Astrocyte of the cerebellum (primary cell): ENCODE measurements at regions not wholly inside any gene's neighbourhood (a gene's known extent, or its start where the extent isn't known, plus 50 kb on each side); places are given as distances from the start of the nearest gene placed in this dataset.
"Not testable (repeated sequence)": the region's sequence is repeated elsewhere in the genome, so short reads cannot be mapped to it uniquely, and the experiment has no call there.

Experiments
- DNase-seq: peaks from one replicate; pipeline ENCODE4 v3.0.0-alpha.2; 2011; ENCODE audit warnings: low read depth
- H3K4me3 ChIP-seq: 2 replicates; pipeline ENCODE4 v1.5.1; 2011; ENCODE audit warnings: mild to moderate bottlenecking, low read depth, low read length, moderate library complexity
- CTCF ChIP-seq: IDR thresholded peaks from 2 replicates; pipeline ENCODE4 v1.5.1; 2012; ENCODE audit warnings: low read length, low read depth, moderate library complexity, mild to moderate bottlenecking; ENCODE audit errors: missing control alignments
- in situ Hi-C: cut with HindIII; loops from 2 replicates; pipeline ENCODE4 v1.10.0; 2017; ENCODE audit warnings: low sequenced_read_pairs

GRCh38 chr10:62482581-62482980 is 108.4 kb downstream of the ZNF365 start:
- H3K4me3 ChIP-seq = no peak overlapping the region
- TF ChIP-seq CTCF = no peak
- in situ Hi-C loops = no loop called here
- no peak for DNase-seq

GRCh38 chr10:62491597-62491996 is 117.4 kb downstream of the ZNF365 start:
- TF ChIP-seq CTCF = no peak
- in situ Hi-C loops = no loop called here
- no peak overlapping the region for H3K4me3 ChIP-seq
- DNase-seq = no peak

GRCh38 chr10:62492012-62492869 is 118.1 kb downstream of the ZNF365 start:
- TF ChIP-seq CTCF = peak; percentile 65
- peak; percentile 13 for DNase-seq
- H3K4me3 ChIP-seq = no peak overlapping the region
- in situ Hi-C loops = no loop called here

- in situ Hi-C loops = no loop called here
- no peak for DNase-seq
- no peak for TF ChIP-seq CTCF
- H3K4me3 ChIP-seq = no peak overlapping the region
Measured at GRCh38 chr10:62492870-62493180, 118.7 kb downstream of the ZNF365 start.

- TF ChIP-seq CTCF = no peak
- no peak for DNase-seq
- in situ Hi-C loops = no loop called here
- H3K4me3 ChIP-seq = no peak overlapping the region
Measured at GRCh38 chr10:62496925-62497324, 122.8 kb downstream of the ZNF365 start.

- in situ Hi-C loops = no loop called here
- DNase-seq = no peak
- no peak overlapping the region for H3K4me3 ChIP-seq
- TF ChIP-seq CTCF = no peak
Measured at GRCh38 chr10:62498271-62498670, 124.1 kb downstream of the ZNF365 start.

GRCh38 chr10:62500116-62500515 is 125.9 kb downstream of the ZNF365 start:
- in situ Hi-C loops, DNase-seq, H3K4me3 ChIP-seq: not testable (repeated sequence)
